ENCODE measurements at regions not wholly inside any gene's neighbourhood (a gene's known extent, or its start where the extent isn't known, plus 50 kb on each side); places are given as distances from the start of the nearest gene placed in this dataset.

DNA sequence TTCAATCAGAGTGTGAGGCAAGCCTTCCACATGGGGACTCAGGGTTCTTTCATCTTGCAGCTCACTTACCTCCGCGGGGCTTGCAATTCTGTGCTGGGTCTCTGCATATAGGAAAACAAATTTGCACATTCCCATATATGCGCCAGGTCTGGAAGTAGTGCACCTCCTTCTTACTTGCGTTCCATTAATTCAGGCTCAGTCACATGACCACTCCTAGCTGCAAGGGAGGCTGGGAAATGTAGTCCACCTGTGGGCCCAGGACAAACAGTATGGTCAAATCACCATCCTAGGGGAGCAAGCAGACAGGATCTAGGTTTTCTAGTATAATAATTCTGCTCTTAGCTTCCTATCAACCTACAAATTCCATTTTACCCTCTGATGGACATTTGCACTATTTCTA is 160.4 kb downstream of the AACS start:
- DNase-seq (ENCODE audit: low read depth) = no peak

DNA sequence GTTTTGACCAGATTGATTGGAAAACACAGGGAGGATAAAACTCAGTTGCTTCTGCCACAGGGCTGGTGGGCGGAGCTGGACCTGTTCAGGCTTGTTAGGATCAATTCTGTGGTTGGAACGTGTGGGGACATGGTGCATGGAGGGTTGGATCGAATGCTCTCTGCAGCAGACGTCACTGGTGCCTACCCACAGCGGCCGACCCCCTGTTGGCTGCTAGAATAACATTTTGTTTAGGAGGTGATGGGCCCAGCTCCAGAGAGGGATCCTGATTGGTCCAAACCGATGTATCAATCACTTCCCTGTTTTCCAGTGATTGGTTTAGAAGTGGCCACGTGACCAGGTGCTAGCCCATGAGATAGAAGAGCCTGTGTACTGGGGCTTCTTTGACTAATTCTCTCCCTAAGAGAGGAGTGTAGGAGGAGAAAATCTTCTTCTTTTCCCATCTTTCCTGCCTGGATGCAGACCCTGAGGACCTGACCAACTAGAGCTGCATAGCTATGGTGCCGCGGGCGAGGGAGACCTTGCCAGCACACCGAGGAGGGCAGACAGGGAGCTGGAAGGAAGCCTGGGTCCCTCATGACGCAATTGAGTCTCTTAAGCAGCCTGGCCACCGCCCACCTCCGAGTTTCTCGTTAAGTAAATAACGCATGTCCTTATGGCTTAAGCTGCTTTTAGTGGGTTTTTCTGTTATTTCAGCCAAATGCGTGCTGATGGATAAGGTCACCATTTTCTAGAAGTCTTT is 163.5 kb downstream of the AACS start:
- DNase-seq (ENCODE audit: low read depth) = no peak

DNA sequence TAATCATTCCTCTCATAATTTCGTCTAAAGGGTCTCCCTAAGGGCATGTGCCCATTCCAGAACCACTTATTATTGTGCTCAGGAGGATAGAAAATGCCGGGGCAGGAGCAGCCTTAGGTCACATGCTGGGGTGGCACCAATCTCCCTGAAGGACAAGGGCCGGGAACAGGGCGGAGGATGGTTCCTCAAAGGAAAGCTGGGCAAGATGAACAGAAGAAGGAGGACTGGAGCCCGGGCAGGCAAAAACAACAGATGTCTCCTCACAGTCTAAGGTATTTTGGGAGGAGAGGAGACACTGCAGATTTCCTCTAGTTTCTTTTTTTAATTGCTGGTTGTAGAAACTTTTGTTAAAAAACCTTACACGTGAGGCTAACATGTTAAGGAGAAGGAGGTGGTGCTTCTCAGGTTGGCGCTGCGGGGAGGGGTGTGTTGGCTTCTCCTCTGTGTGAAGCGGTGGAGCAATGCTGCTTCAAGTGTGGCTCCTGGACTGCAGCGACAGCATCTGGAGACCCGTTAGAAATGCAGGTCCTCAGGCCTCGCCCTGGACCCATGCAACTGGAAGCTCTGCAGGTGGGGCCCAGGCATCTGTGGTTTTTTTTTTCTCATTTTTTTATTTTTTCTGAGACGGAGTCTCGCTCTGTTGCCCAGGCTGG is 164.8 kb downstream of the AACS start:
- no peak for DNase-seq (ENCODE audit: low read depth)

DNA sequence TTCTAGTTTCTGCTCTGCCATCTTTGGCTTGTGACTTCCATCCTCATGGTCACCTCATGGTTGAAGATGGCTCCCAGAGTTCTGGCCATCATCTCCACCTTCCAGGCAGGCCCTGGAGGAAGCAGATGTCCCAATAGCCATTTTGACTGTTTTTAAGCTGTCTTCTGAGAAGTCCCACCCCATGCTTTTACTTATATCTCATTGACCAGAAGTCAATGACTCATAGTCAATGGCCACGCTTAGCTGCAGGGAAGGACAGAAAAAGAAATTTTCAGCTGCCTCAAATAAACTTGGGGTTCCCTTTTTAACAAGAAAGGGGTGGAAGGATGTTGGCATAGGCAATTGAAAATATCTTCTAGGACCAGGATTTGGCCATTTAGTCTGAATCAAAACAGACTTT is 168.1 kb downstream of the AACS start:
- no peak for DNase-seq (ENCODE audit: low read depth)

DNA sequence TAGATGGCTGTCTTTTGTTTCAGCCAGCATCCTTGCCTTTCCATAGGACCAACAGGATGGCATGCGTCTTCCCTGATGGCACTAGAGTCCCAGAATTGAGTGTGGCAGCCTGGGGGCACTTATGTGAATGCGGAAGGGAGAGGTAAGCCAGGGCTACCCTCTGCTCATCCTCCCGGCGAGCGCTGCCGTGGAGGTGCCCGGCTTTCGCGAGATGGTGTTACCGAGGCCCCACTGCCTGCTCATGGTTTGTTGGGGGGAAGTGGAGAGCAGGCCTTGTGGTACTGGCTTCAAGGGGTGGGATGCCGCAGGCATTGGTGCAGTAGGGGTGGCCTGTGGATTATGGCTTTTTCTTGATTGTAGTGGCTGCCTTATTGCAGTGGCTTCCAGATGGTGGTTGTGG is 174.3 kb downstream of the AACS start:
- no peak for DNase-seq (ENCODE audit: low read depth)

DNA sequence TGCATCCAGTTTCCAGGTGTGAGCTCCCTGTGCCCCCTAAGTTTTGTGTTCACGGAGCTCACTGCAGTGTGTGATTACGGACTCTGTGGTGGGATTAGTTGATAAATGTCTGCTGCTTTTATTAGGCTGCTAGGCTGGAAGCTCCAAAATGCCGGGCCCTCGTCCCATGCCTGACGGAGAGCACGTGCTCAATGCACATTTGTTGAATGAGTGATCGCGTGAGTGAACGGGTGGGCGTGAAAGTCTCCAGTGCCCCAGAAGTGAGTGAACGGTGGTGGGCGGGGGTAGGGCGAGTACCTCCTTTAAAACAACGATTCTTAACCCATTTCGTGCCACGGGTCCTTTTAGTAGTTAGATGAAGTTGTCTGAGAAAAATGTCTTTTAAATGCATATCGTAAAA is 175.5 kb downstream of the AACS start:
- DNase-seq (ENCODE audit: low read depth) = no peak

DNA sequence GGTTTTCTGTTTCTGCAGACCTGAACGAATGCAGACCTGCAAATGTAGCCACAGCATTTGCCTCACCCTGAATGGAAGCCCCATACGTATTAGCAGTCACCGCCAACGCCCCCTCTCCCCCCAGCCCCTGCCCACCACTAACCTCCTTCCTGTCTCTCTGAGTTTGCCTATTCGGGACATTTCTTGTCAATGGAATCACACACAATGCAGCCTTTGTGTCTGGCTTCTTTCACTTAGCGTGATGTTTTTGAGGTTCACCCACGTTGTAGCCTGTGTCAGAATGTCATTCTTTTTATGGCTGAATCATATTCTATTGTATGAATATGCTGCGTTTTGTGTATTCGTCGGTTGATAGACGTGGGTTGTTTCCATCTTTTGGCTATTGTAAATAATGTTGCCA is 178.6 kb downstream of the AACS start:
- DNase-seq (ENCODE audit: low read depth) = no peak

DNA sequence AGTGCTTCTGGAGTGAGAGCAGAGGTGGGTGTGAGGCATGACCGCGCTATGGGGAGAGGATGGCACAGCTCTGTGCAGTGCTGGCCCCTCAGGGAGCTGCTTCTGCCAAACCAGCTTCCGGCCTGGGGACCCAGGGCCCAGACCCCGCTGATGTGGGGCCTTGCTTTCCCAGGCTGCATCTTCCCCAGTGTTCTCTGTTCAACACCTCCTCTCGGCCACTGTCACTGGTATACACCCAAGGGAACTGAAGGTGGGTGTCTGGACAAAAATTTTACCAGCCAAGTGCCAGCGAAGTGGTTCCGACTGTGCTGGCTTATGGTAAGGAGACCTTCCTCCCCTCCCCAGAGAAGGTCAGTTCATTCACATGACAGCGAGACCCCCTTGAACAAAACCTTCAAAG is 179.1 kb downstream of the AACS start:
- no peak for DNase-seq (ENCODE audit: low read depth)

DNA sequence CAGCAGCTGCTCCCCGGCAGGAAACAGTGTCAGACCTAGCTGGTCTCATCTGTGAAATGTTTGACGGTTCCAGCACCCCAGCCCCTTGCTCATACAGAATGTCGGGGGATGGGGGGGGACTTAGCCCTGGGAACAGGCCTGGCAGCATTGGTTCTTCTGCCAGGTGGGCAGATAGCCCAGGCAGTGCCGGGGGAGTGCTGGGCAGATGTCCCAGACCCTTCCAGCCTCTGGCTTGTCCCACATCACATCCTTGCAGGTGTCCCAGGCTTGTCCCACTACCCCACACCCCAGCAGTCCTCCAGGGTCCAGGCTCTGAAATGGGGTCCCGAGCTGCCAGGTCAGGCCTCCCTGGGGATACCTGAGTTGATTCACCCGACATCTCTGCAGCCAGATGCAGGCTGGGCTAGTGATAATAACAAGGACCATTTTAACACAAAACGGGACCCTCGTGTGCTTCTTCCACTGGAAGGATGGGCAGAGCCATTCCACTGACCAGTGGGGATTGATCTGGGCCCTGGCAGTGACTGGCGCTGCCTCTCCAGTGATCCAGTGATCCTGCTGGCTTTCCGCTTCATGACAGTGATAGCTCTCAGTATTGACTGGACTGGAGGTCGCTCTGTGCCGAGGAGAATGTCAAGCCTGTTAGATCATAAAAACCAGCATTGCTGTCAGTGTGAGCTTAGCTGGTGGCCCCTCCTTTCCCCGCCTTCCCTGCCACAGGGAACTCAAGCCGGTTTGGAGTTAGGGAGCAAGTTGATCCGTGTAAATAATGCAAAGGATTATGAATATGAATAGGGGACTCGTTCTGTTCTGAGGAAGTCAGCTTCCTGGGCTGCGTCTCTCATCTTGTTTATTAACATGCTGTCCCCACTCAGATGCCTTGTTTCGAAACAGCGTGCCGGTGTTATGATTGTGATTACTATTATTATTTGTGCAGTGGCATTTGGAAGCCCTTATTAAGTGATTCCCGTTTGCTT is 180.6 kb downstream of the AACS start:
- no peak for DNase-seq (ENCODE audit: low read depth)

DNA sequence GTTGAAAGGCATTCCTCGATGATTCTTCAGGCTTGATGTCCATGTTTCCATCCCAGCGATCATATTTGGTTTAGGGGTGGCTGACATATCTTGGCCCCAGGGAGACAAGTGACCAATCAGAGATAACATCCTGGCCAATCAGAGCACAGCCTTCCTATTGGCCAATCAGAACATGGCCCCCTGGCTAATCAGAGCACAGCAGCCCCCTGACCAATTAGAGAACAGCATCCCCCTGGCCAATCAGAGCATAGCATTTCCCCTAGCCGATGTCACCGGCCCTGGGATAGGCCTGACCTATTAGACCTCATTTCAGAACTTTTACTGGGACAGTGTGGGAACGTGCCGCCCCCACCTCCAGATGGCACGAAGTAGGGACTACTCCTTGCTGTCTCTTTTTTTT is 182.2 kb downstream of the AACS start:
- DNase-seq (ENCODE audit: low read depth) = no peak

DNA sequence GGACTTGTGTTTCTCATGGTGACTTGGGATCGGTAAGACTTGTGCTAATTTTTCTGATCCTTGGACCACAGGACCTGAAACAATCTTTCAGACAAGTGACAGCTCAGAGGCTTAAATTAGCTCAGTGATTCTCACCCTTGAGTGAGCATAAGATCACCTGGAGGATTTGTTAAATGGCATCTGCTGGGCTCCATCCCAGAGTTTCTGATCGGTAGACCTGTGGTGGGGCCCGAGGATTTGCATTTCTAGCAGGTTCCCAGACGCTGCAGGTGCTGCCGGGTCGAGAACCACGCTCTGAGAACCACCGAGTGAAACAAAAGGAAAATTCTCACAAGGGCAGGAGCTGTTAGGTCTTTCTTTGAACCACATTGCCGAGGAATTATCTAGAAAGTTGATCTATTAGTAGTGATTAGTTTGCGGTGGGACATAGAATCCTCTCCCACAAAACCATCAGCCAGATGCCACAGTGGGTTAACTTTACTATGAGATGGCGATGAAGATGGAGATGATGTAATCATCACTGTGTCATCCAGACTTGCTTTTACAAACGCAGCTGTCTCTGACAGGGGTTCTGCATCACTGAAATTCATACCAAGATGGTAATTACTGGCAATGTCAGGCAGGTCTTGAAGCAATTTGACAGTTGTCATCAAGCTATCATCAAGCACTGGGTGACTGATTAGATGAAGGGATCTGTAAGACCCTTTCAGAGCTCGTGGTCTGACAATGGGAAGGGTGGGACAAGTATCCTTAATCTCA is 184.0 kb downstream of the AACS start:
- DNase-seq (ENCODE audit: low read depth) = no peak

DNA sequence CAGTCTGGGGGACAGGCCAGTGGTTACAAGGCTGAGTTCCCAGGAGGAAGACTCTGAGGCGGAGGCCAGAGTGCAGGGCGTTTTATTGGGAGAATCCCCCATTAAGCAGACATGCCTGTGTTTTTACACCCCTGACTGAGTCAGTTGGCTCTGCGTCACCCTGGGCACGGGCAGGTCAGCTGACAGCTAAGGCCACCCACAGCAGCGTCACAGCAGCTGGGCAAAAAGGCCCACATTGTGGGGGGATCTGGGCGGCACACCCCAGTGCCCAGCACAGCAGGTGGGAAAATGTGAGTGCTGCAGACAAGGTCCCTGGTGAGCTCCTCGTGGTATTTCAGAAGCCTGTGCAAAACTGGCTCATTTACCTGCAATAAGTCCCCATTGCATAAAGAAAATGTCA is 184.7 kb downstream of the AACS start:
- no peak for DNase-seq (ENCODE audit: low read depth)

DNA sequence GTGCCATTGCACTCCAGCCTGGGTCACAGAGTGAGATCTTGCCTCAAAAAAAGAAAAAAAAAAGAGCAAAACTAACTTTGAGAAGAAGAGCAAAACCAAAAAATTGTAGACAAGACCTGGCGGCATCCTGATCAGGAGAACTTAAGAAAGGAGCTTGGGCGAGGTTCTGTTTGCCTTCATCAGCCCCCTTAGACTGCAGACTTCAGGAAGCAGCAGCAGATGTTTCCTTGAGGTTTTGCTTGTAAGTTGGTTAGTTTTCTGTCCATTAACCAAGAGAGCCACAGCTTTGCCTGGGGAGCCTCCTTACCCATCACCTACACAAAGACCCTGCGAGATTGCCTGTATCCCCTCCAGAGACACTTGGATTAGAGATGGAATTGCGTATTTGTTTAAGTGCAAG is 189.0 kb downstream of the AACS start:
- DNase-seq (ENCODE audit: low read depth) = no peak

DNA sequence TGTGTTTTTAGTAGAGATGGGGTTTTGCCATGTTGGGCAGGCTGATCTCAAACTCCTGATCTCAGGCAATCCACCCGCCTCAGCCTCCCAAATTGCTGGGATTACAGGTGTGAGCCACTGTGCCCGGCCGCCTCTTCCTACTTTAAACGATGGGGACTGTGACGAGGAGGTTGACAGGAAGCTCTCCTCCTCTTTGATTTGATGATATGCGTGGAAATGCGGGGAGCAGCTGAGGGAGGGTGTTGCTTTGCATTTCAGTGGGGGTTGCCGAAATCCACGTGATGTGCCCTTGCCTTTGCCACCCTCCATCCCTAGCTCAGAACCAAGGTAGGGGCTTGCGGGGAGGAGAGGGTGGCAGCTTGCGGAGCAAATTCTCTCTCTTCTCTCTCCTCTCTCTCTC is 189.6 kb downstream of the AACS start:
- no peak for DNase-seq (ENCODE audit: low read depth)

DNA sequence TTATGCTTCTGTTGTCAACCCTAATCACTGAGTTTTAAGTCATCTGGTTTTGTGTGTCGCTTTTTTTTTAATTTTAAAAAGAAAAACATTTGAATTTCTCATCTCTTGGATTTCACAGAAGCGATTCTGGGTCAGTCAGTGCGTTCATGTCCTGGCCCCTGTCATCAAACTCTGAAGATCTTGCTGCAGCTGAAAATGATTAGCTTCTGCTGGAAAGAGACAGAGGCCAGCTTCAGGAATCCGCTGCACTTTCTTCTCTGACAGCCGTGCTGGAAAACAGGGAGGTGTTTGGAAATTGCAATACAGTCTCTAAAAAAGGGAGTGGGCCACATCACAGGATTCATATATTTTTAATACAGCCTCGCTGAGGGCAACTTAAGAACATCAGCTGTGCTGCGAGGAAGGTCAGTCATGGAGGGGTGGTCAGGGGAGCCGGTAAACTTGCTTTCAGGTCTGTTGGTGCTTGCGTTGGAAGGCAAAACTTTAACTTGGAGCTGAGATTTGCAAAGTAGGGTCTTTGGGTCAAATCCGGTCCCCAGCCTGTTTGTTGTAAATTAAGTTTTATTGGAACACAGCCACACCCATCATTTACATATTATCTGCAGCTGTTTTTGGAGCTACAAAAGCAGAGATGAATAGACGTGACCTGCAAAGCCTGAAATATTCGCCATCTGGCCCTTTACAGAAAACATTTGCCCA is 190.8 kb downstream of the AACS start:
- no peak for DNase-seq (ENCODE audit: low read depth)

DNA sequence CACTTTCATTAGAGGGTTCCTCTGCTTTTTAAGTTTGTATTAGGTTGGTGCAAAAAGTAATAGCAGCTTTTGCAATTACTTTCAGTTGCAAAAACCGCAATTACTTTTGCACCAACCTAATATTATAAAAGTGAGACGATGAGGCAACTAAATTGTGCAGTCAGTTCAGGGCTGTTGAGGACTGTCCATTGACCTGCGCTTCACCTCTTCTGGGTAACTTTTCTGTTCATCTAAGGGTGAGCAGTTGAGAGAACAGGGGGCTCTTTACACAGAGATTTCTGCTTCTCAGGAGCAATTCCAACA is 191.3 kb downstream of the AACS start:
- DNase-seq (ENCODE audit: low read depth) = no peak

DNA sequence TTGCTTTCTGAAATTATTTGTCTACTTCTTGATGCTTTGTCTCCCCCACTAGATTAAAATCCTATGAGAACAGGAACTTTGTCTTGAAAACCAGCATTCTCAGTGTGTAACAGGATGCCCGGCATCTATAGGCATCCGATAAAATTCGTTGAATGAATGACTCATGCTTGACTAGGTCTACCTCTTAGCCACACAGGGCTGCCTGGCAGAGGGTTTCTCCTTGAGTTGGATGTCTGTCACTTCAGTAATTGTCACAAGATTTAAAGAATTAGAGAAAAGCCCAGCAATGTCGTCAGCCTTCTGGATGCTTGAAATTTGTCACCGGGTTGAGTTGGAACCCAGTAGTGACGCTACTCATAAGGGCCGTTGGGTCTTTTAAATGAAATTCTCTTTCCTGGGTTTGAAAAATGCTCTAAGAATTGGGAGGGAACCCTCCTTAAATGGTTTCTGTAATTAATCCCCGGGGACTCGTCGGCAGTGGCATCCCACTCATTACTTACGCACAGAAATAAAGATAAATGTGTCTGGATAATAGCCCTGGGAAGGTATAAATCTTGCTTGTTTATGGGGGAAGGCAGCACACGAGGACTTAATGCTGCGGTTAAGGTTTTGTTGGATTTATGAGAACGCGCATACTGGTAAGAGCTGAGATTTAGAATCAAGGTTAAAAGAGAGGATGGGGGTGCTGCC is 194.1 kb downstream of the AACS start:
- DNase-seq (ENCODE audit: low read depth) = no peak

DNA sequence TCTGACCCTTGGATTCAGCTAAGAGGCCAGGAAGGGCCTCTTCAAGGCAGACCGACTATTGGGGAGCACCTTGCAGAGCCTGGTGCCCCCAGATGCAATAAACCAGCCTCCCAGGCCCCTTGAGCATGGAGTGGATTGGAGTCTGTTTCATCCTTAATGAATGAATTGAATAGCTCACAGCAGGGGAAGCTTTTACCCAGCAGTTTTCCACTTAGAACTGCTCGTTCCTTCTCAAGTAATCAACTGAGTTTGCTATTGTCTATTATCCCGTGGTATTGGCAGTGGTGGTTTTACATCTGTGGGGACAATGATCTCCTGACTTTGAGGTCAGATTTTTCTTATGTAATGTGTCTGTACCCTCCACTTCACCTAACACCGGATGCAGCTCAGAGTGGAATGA is 197.6 kb downstream of the AACS start:
- DNase-seq (ENCODE audit: low read depth) = no peak

DNA sequence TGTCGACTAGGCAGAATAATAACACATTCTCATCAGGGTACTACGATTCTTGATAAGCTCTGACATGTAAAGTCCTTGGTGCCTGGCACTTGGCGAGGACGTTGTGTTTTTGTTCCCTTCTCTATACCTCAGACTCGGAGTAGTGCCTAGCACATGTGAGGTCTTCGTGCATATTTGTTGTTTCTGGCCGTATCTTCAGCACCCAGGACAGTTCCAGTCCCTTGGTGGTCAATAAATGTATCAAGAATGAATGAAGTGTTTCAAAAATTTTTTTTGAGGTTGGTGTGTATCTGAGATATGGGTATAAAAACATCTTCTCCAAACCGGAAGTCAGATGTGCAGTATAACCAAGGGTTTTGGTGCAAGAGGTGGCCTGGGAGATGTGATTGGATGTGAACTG is 198.2 kb downstream of the AACS start:
- no peak for DNase-seq (ENCODE audit: low read depth)

DNA sequence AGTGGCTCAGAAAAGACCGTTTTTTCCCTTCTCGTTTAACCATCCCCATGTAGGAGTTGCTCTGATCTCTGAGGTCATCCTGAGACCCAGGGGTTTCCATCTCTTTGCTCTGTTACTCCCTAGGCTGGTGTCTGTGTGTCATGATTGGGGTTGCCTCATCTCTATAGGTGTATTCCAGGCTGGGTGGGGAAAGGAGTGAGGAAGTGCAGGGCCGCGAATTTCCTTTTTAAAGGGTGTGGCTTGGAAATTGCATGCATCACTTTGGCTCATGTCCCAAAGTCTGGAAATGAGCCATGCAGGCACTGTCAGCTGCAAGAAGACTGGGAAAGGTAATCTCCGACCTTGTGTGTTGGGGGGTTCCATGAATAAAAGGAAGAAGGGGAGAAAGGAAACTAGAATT is 201.9 kb downstream of the AACS start:
- DNase-seq (ENCODE audit: low read depth) = no peak

DNA sequence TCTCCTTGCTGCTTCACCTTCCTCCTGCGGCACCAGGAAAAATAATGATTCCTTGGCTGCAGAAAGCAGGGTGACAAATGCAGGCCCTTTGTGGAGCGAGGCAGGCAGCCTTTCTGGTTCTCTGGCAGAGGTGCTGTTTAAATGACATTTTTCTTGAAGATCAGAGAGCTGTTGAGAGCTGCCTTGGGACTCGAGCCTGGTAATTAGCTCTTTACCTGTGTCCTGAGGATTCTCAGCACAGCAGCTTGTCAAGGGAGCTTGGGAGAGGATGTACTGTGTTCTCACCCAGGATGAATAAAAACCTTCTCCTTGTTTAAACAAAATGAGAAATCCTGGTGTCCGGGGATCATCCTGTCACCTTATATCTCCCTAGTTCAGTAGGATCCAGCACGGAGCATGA is 204.0 kb downstream of the AACS start:
- DNase-seq (ENCODE audit: low read depth) = no peak

Measured in HS-27A (cell line).